ENCODE measurements at regions not wholly inside any gene's neighbourhood (a gene's known extent, or its start where the extent isn't known, plus 50 kb on each side); places are given as distances from the start of the nearest gene placed in this dataset.

- Histone ChIP-seq H3K4me1 (no peaks in the 10 kb centered on the region), H3K36me3 (ENCODE audit: low read depth, missing control alignments) (no peaks in the 10 kb centered on the region), H3K9me3 (no peaks in the 10 kb centered on the region), H3K27me3 (no peaks in the 10 kb centered on the region), H3K27ac (no peak overlapping the region), H3K4me3 (no peak overlapping the region)
- TF ChIP-seq, protein P1, sequence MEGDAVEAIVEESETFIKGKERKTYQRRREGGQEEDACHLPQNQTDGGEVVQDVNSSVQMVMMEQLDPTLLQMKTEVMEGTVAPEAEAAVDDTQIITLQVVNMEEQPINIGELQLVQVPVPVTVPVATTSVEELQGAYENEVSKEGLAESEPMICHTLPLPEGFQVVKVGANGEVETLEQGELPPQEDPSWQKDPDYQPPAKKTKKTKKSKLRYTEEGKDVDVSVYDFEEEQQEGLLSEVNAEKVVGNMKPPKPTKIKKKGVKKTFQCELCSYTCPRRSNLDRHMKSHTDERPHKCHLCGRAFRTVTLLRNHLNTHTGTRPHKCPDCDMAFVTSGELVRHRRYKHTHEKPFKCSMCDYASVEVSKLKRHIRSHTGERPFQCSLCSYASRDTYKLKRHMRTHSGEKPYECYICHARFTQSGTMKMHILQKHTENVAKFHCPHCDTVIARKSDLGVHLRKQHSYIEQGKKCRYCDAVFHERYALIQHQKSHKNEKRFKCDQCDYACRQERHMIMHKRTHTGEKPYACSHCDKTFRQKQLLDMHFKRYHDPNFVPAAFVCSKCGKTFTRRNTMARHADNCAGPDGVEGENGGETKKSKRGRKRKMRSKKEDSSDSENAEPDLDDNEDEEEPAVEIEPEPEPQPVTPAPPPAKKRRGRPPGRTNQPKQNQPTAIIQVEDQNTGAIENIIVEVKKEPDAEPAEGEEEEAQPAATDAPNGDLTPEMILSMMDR (IDR thresholded peaks at IDR 0.05) = no peak
- TF ChIP-seq POLR2A (IDR thresholded peaks at IDR 0.05) = no peak
- DNase-seq = no peak
- intact Hi-C loops (cut with DNase I; ENCODE audit: low total_unique reads) = no loop called here
Observed at GRCh38 chr2:163859951-163860350, 124.1 kb upstream of the FIGN start.

GRCh38 chr2:163856941-163857340, 121.1 kb upstream of the FIGN start:
- H3K27me3 ChIP-seq = no peaks in the 10 kb centered on the region
- TF ChIP-seq POLR2A (IDR thresholded peaks at IDR 0.05) = no peak
- DNase-seq = no peak
- 77 to 93% methylated on average over 2 of the region's 2 CpGs for WGBS, 2 donors
- H3K9me3 ChIP-seq = no peaks in the 10 kb centered on the region
- no peak overlapping the region for H3K27ac ChIP-seq
- no peak overlapping the region for H3K4me3 ChIP-seq
- H3K36me3 ChIP-seq (ENCODE audit: low read depth, missing control alignments) = no peaks in the 10 kb centered on the region
- H3K4me1 ChIP-seq = no peaks in the 10 kb centered on the region
- intact Hi-C loops (cut with DNase I; ENCODE audit: low total_unique reads) = no loop called here

GRCh38 chr2:163852616-163853015, 116.8 kb upstream of the FIGN start:
- Histone ChIP-seq H3K4me1 (no peaks in the 10 kb centered on the region), H3K27ac (no peak overlapping the region), H3K4me3 (no peak overlapping the region), H3K27me3 (peaks cover 2% of the 10 kb centered on the region), H3K36me3 (ENCODE audit: low read depth, missing control alignments) (no peaks in the 10 kb centered on the region), H3K9me3 (no peaks in the 10 kb centered on the region)
- WGBS, 2 donors = 57 to 70% methylated on average over 3 of the region's 3 CpGs
- intact Hi-C loops (cut with DNase I; ENCODE audit: low total_unique reads) = no loop called here
- DNase-seq = no peak
- TF ChIP-seq POLR2A (IDR thresholded peaks at IDR 0.05) = no peak
- TF ChIP-seq, protein P1 (IDR thresholded peaks at IDR 0.05) = no peak

- intact Hi-C loops (cut with DNase I; ENCODE audit: low total_unique reads) = no loop called here
- Histone ChIP-seq H3K4me1 (no peaks in the 10 kb centered on the region), H3K36me3 (ENCODE audit: low read depth, missing control alignments) (no peaks in the 10 kb centered on the region), H3K4me3 (no peak overlapping the region), H3K9me3 (no peaks in the 10 kb centered on the region), H3K27ac (no peak overlapping the region), H3K27me3 (peaks cover 2% of the 10 kb centered on the region)
- DNase-seq = no peak
- TF ChIP-seq, protein P1 (IDR thresholded peaks at IDR 0.05) = no peak
- WGBS, 2 donors = 53 to 80% methylated on average over 3 of the region's 3 CpGs
Observed at GRCh38 chr2:163849756-163850435, 114.1 kb upstream of the FIGN start.

DNA sequence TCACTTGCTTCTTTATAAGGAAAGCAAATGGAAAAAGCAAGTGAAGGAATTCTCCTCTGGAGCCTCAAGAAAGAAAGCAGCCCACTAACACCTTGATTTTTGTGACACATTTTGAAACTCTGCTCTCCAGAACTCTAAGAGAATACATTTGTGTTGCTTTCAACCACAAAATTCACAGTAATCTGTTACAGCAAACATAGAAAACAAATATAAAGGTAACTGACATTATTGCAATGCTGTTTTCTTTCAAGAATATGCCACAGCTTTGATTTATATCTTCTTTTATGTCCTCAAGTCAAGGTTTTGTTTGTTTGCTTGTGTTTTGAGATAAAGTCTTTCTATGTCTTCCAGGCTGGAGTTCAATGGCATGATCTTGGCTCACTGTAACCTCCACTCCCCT, 103.1 kb upstream of the FIGN start:
- Histone ChIP-seq H3K9me3 (no peaks in the 10 kb centered on the region), H3K4me1 (no peaks in the 10 kb centered on the region), H3K27ac (no peak overlapping the region), H3K36me3 (ENCODE audit: low read depth, missing control alignments) (no peaks in the 10 kb centered on the region), H3K27me3 (no peaks in the 10 kb centered on the region), H3K4me3 (no peak overlapping the region)
- no peak for DNase-seq
- intact Hi-C loops (cut with DNase I; ENCODE audit: low total_unique reads) = no loop called here
- TF ChIP-seq, protein P1 (IDR thresholded peaks at IDR 0.05) = no peak
- TF ChIP-seq POLR2A (IDR thresholded peaks at IDR 0.05) = no peak

All from testis (tissue), 2 donors.